ENCODE measurements at regions not wholly inside any gene's neighbourhood (a gene's known extent, or its start where the extent isn't known, plus 50 kb on each side); places are given as distances from the start of the nearest gene placed in this dataset.

- TF ChIP-seq, protein P1, sequence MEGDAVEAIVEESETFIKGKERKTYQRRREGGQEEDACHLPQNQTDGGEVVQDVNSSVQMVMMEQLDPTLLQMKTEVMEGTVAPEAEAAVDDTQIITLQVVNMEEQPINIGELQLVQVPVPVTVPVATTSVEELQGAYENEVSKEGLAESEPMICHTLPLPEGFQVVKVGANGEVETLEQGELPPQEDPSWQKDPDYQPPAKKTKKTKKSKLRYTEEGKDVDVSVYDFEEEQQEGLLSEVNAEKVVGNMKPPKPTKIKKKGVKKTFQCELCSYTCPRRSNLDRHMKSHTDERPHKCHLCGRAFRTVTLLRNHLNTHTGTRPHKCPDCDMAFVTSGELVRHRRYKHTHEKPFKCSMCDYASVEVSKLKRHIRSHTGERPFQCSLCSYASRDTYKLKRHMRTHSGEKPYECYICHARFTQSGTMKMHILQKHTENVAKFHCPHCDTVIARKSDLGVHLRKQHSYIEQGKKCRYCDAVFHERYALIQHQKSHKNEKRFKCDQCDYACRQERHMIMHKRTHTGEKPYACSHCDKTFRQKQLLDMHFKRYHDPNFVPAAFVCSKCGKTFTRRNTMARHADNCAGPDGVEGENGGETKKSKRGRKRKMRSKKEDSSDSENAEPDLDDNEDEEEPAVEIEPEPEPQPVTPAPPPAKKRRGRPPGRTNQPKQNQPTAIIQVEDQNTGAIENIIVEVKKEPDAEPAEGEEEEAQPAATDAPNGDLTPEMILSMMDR (optimal IDR thresholded peaks at IDR 0.05 in 1 of 3, IDR thresholded peaks at IDR 0.05 in 1 of 3, conservative IDR thresholded peaks at IDR 0.05 in 1 of 3; ENCODE audit: extremely low read depth in 1 of 3, insufficient read depth in 2 of 3, low read length in 3 of 3): no peak
- no peak for TF ChIP-seq EZH2 (IDR thresholded peaks at IDR 0.05; ENCODE audit: low read length)
Observed at GRCh38 chr9:28942941-28943340, 1369.7 kb upstream of the C9orf72 start.

All from keratinocyte (primary cell).